ENCODE measurements at regions not wholly inside any gene's neighbourhood (a gene's known extent, or its start where the extent isn't known, plus 50 kb on each side); places are given as distances from the start of the nearest gene placed in this dataset.
"Not testable (repeated sequence)": the region's sequence is repeated elsewhere in the genome, so short reads cannot be mapped to it uniquely, and the experiment has no call there.

GRCh38 chr1:213539464-213539863, 448.3 kb upstream of the PROX1 start:
- no peak for DNase-seq

GRCh38 chr1:213541641-213542040, 446.1 kb upstream of the PROX1 start:
- DNase-seq = no peak

DNA sequence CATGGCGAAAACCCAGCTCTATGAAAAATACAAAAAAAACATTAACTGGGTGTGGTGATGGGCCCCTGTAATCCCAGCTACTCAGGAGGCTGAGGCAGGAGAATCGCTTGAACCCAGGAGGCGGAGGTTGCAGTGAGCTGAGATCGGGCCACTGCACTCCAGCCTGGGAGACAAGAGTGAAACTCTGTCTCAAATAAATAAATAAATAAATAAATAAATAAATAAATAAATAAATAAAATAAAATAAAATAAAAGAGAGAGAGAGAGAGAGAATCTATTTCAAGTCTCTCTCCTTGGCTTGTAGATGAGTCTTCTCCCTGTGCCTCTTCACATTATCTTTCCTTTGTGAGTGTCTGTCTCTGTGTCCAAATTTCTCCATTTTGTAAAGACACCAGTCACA, 442.6 kb upstream of the PROX1 start:
- not testable (repeated sequence) for DNase-seq

DNA sequence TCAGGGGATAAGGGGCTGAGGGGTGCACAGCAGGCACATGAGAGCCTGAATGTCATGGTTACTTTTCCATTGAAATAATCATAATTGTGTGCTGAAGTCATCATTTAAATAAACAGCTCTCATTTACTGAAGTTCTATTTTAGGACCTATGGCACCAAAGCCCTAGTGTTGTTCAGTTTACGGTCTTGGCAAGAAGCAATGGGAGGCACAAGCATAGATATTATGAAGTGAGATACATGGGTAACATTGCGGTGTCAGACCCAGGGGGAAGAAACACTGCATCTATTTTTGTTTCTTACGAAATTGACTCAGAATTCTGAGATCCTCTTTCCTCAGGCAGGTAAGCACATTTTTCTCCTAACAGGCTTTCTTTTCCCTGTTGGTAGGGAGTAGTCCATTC, 437.8 kb upstream of the PROX1 start:
- DNase-seq = no peak

DNA sequence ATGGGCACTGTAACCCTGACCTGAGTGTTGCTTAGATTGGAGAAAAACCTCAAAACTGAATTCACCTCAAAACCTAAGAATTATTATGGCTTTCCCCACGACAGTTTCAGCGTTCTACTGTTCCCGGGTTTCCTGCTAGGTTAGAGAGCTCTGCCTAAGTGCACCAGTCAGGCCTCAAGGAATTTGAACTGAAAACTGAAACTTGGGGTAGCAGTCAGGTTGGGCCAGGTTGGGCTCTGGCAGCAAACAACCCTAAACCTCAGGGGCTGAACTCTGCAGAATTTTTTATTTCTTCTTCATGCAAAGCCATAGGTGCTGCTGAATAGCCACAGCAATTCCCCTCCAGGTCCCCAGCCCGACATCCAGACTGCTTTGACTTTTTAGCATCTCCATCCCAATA, 437.0 kb upstream of the PROX1 start:
- no peak for DNase-seq

- no peak for DNase-seq
Observed at GRCh38 chr1:213552045-213552444, 435.7 kb upstream of the PROX1 start.

DNA sequence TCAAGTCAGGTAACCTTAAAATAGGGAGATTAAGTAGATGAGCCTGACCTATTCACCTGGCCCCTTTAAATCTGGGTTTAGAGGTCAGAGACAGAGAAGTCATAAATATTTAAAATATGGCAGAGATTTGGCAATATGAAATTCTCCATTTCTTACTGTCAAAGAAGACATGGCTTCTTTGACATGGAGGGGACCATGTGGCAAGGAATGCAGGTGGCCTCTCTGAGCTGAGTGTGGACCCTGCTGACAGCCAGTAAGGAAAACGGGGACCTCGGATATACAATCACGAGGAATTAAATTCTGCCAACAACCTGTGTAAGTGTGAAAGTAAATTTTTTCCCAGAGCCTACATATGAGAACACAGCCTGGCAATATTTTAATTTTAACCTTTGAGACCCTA, 427.5 kb upstream of the PROX1 start:
- no peak for DNase-seq

GRCh38 chr1:213561870-213562269, 425.9 kb upstream of the PROX1 start:
- DNase-seq = no peak

- no peak for DNase-seq
Observed at GRCh38 chr1:213564215-213564659, 423.5 kb upstream of the PROX1 start.

DNA sequence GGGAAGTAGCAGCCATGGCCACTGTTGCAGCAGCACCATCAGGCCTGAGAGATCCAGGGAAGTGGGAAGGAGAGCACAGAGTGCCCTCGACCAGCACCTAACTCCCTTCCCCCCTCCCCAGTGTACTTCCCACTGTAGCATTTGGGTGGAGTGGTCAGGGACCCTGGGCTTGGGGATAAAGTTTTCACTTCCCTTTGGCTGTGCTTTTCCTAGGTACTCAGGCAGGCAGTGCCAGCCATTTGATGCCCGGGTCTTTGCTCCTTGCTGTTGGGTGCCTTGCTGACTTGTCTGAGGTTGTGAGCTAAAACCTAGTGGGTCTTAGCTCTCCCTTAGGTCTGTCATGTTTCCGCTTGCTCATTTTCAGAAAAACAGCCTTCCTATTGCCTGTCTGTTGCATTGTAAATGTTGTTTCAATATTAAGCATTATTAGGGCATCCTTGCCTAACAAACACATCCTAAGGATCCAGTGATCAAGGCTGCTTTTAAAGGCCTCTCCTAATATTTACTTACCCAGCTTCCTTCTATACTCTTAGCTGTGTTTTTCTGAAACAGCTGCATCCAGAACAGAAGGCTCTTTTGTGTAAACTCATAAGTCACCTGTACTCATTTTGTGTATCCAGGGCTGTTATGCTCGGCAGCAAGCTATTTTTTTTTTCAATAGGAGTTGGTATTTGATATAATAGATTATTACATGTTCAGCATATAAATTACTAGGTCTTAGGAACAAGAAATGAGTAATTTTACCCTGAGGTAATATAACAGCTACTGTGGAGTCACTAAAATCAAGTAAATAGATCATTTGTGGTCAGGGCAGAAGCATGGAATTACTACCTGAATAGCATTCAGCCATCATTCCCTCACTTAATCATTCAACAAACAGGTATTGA, 418.6 kb upstream of the PROX1 start:
- DNase-seq = no peak

GRCh38 chr1:213569816-213570150, 418.0 kb upstream of the PROX1 start:
- no peak for DNase-seq

DNA sequence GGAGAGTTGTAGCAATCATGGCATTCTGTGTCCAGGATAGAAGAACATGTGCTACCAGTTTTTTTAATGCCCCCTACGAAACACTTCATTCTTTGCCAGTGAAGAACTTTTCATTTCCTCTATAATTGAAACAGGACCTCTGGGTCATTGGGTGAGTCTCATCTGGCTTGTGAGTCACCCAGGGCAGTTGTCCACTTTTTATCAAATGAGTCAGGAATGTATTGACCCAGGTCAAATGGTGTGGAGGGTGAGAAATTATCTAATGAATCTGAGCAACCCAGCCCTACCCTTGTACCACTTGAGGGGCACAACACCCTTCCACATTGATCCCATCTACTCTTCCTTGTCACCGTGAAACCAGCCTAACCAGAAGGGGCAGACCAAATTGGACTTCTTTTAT, 417.3 kb upstream of the PROX1 start:
- DNase-seq = no peak

DNA sequence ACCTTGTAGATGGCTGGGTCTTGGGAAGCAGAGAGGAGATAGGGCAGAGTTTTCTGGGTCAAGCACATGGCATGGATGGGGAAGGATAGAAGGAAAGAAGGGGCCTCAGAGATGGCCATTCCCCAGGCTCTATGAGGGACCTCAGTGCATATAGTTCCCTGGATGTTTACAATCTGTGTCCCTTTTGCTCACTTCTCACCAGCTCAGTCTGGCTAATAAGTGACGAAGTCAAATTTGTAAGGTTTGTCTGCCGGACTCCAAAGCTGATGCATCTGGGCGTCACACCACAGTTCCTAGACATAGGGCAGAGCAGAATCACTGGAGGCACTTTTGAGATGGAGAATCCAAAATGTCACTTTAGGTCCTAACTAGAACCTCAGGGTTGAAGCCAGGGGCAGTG, 416.4 kb upstream of the PROX1 start:
- DNase-seq = no peak

DNA sequence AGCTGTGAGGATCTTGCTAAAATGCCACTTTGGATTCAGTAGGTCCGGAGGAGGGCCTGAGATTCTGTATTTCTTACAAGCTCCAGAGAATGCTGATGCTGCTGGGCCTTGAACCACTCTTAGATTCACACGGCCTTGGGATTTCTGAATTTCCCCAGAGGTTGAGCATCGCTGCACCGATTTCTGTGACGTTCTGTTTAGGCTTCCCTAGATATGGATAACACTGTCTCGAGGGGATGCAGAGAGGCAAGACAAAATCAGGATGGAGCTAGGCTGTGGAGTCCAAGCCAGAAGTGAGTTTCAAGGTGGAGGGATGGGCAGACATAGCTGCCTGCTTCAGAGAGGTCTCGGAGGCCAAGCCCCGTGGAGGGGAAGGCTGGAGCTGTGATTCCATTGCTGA, 415.9 kb upstream of the PROX1 start:
- no peak for DNase-seq

DNA sequence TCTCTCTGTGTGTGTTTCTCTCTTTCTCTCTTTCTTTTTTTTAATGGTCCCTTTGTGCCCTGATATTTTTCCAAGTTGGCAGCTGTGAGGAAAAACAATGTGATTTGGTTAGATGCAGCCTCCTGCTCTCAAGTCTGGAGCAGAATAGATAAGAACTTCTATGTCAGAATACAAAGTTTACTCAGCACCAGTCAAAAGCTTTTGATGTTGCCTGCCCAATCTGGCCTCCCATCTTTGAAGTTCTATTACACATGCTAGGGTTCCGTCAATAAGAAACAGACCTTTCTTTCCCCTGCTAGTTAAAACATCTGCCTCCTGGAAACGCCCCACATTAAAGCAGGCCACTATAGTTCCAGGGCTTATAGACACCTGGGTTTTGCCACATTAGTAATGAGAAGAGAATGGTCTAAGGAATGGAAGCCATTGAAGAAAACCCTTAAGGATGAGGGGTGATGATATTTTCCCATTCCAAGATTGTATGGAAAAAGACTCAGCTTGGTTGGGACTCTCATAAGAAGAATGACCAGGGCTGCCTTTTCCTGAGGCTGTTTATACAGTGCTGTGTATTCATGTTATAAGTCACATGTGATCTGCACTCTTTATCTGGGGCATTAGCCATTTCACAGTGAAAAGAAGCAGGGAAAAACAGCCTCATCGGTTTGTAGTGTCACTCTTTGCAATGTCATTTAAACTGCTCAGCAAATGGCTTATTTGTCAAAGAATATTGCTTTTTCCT, 414.7 kb upstream of the PROX1 start:
- no peak for DNase-seq

- DNase-seq = no peak
Observed at GRCh38 chr1:213573648-213574009, 414.1 kb upstream of the PROX1 start.

DNA sequence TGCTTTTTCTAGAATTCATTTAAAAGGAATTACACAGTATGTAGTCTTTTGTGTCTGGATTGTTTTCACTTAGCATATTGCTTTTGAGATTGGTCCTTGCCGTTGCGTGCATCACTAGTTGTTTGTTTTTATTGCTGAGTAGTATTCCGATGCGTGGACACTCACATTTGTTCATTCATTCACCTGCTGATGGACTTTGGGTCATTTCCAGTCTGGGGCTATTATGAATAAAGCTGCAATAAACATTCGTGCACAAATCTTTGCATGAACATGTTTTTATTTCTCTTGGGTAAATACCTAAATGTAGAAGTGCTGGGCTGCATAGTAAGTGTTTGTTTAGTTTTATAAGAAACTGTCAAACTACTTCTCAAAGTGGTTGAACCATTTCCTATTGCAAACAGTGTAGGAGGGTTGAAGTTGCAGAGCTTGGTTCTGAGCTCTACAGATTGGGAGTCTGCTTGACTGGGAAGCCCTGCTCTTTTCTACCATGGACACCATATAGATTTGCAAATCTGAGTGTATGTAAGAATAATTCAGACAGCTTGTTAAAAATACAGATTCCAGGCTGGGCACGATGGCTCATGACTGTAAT, 404.7 kb upstream of the PROX1 start:
- DNase-seq = no peak

DNA sequence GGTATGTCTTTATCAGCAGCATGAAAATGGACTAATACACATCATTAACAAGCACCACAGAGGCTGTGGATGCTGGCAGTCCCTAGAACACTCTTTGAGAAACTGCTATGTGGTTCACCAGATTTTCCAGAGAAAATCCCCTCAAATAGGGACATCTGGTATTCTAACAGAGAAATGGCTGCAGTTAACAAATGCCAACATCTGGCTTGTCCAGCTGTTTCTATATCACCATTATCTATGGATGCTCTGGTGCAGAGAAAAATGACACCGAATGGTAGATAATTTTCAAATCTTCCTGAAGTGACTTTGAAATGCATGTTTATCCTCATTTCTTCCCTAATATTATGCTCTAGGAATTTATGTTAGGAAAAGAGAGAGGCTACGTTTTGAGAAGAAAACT, 403.5 kb upstream of the PROX1 start:
- no peak for DNase-seq

DNA sequence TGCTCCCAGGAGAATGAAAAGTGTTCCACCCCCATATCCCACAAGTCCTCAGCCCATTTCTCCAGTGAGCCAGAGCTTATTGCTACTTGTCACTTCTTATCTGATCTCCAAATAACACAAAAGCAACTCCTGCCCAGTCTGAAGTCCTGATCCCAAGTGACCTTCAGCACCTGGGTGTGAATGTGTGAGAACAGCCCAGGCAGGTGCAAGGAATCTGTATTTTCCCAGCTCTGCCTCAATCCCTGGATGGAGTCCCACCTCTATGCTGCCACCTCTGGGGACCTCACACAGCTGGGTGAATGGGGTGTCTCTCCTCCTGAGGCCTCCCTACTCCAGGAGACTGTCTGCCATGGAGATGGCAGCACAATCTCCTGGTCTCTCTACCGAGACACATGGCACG, 402.4 kb upstream of the PROX1 start:
- DNase-seq = no peak

- no peak for DNase-seq
Observed at GRCh38 chr1:213585959-213586586, 401.7 kb upstream of the PROX1 start.

DNA sequence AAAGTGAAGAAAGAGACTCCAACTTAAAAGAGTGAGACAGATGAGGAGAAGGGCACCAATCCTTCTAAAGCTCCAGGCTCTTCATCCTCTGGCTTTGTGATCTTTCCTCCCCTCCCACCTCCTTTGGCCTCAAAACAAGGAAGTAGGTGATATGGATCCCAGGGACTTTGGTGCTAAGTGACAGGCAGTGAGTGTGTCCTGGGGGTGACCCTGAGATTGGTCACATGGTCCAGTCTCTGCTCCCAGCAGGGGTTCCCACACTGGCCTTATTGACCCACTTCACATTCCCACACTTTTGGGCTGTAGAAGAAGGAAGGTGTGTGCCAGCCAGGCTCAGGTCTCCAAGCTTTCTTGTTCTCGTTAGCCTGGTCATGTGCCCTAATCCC, 401.2 kb upstream of the PROX1 start:
- DNase-seq = no peak

- DNase-seq = no peak
Observed at GRCh38 chr1:213596729-213597128, 391.0 kb upstream of the PROX1 start.

DNA sequence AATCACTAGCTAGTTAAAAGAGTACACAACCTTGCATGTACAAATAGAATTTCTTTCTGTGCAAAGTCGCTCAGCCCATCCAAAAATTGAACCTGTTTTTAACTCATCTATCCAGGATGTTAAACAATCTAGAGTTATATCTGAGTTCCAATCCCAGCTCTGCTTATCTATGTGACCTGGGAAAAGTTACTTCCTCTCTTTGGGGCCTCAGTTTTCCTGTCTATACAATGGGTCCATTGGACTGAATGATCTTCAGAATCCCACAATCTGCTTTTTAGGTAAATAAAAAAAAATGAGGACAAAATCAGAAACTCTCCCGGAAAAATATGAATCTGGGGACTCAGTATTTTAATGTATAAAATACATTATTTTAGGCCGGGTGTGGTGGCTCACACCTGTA, 389.5 kb upstream of the PROX1 start:
- no peak for DNase-seq

- DNase-seq = no peak
Observed at GRCh38 chr1:213600879-213601278, 386.9 kb upstream of the PROX1 start.
